ENCODE measurements at regions not wholly inside any gene's neighbourhood (a gene's known extent, or its start where the extent isn't known, plus 50 kb on each side); places are given as distances from the start of the nearest gene placed in this dataset.

DNA sequence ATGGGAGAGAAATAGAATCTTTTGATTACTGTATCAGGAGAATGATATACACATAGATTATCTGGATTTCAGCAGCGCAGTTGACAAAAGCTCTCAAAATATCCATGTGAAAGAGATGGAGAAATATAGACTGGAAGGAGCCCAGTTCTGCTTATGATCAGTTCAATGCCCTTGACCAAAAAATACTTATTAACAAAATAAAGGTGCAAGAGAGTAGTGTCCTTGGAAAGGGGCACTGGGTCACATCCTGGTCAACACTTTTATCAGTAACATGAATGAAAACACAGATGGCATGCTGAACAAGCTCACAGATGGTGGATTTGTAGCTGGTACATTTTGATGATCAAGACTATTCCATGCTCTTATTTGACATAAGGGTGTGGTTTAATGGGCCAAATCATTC lies 63.9 kb upstream of the PLEKHG1 start (continued):
- TF ChIP-seq CEBPZ (IDR thresholded peaks at IDR 0.05; ENCODE audit: low read length): no peak
- no peak for TF ChIP-seq ZBTB1 (CRISPR knock-in tag; IDR thresholded peaks at IDR 0.05; ENCODE audit: borderline replicate concordance)
- TF ChIP-seq, protein P1, sequence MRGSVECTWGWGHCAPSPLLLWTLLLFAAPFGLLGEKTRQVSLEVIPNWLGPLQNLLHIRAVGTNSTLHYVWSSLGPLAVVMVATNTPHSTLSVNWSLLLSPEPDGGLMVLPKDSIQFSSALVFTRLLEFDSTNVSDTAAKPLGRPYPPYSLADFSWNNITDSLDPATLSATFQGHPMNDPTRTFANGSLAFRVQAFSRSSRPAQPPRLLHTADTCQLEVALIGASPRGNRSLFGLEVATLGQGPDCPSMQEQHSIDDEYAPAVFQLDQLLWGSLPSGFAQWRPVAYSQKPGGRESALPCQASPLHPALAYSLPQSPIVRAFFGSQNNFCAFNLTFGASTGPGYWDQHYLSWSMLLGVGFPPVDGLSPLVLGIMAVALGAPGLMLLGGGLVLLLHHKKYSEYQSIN (CRISPR knock-in tag; IDR thresholded peaks at IDR 0.05; ENCODE audit: borderline replicate concordance): no peak
- no peak for TF ChIP-seq SRSF9 (IDR thresholded peaks at IDR 0.05; ENCODE audit: borderline replicate concordance, insufficient read depth, low read depth, low read length, poor library complexity, severe bottlenecking)
- peak; percentile 78 for TF ChIP-seq RARA (CRISPR knock-in tag; IDR thresholded peaks at IDR 0.05)
- no peak for TF ChIP-seq ZNF619 (CRISPR knock-in tag; IDR thresholded peaks at IDR 0.05)
- TF ChIP-seq, protein P2, sequence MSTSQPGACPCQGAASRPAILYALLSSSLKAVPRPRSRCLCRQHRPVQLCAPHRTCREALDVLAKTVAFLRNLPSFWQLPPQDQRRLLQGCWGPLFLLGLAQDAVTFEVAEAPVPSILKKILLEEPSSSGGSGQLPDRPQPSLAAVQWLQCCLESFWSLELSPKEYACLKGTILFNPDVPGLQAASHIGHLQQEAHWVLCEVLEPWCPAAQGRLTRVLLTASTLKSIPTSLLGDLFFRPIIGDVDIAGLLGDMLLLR (CRISPR knock-in tag; IDR thresholded peaks at IDR 0.05): no peak
- TF ChIP-seq ZFP36 (IDR thresholded peaks at IDR 0.05; ENCODE audit: borderline replicate concordance, low read depth, low read length, partially characterized antibody): no peak
- TF ChIP-seq, protein P3, sequence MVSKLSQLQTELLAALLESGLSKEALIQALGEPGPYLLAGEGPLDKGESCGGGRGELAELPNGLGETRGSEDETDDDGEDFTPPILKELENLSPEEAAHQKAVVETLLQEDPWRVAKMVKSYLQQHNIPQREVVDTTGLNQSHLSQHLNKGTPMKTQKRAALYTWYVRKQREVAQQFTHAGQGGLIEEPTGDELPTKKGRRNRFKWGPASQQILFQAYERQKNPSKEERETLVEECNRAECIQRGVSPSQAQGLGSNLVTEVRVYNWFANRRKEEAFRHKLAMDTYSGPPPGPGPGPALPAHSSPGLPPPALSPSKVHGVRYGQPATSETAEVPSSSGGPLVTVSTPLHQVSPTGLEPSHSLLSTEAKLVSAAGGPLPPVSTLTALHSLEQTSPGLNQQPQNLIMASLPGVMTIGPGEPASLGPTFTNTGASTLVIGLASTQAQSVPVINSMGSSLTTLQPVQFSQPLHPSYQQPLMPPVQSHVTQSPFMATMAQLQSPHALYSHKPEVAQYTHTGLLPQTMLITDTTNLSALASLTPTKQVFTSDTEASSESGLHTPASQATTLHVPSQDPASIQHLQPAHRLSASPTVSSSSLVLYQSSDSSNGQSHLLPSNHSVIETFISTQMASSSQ (IDR thresholded peaks at IDR 0.05; ENCODE audit: low read depth): no peak; the same call in 1 of the 2 replicates
- TF ChIP-seq, protein P3 (CRISPR knock-in tag; IDR thresholded peaks at IDR 0.05; ENCODE audit: borderline replicate concordance): no peak; the same call in 1 of the 2 replicates
- TF ChIP-seq, protein P4, sequence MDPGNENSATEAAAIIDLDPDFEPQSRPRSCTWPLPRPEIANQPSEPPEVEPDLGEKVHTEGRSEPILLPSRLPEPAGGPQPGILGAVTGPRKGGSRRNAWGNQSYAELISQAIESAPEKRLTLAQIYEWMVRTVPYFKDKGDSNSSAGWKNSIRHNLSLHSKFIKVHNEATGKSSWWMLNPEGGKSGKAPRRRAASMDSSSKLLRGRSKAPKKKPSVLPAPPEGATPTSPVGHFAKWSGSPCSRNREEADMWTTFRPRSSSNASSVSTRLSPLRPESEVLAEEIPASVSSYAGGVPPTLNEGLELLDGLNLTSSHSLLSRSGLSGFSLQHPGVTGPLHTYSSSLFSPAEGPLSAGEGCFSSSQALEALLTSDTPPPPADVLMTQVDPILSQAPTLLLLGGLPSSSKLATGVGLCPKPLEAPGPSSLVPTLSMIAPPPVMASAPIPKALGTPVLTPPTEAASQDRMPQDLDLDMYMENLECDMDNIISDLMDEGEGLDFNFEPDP (CRISPR knock-in tag; conservative IDR thresholded peaks at IDR 0.05): no peak
- no peak for TF ChIP-seq MYNN (CRISPR knock-in tag; IDR thresholded peaks at IDR 0.05; ENCODE audit: low read depth)
- TF ChIP-seq ZNF816 (CRISPR knock-in tag; IDR thresholded peaks at IDR 0.05; ENCODE audit: borderline replicate concordance): no peak
- TF ChIP-seq, protein P5, sequence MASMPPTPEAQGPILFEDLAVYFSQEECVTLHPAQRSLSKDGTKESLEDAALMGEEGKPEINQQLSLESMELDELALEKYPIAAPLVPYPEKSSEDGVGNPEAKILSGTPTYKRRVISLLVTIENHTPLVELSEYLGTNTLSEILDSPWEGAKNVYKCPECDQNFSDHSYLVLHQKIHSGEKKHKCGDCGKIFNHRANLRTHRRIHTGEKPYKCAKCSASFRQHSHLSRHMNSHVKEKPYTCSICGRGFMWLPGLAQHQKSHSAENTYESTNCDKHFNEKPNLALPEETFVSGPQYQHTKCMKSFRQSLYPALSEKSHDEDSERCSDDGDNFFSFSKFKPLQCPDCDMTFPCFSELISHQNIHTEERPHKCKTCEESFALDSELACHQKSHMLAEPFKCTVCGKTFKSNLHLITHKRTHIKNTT (CRISPR knock-in tag; IDR thresholded peaks at IDR 0.05): no peak
- TF ChIP-seq ARNT2 (CRISPR knock-in tag; IDR thresholded peaks at IDR 0.05; ENCODE audit: low read depth): no peak
- TF ChIP-seq SOX6 (IDR thresholded peaks at IDR 0.05): no peak
- peak; percentile 60; the same call in 1 of the 2 replicates for TF ChIP-seq SOX6 (CRISPR knock-in tag; IDR thresholded peaks at IDR 0.05)
- no peak for TF ChIP-seq TSC22D2 (CRISPR knock-in tag; IDR thresholded peaks at IDR 0.05; ENCODE audit: borderline replicate concordance)

Data from HepG2 (cell line).